HG03378 (cell line): ENCODE measurements at regions not wholly inside any gene's neighbourhood (a gene's known extent, or its start where the extent isn't known, plus 50 kb on each side); places are given as distances from the start of the nearest gene placed in this dataset.
A peak's percentile ranks its signal among the peaks of the same experiment; 100 is the strongest.

Experiments used
- ATAC-seq: cut with Tn5 transposase; IDR thresholded peaks from one replicate; pipeline ENCODE4 v1.9.1; 2021; ENCODE audit warnings: mild to moderate bottlenecking, moderate library complexity; ENCODE audit not compliant: unreplicated experiment

- ATAC-seq: peak; percentile 35
These were observed 162.6 kb upstream of the PLEKHG7 start for GRCh38 chr12:92539976-92540781.

- ATAC-seq: peak; percentile 53
These were observed 163.6 kb upstream of the PLEKHG7 start for GRCh38 chr12:92539110-92539749.

- ATAC-seq: no peak
These were observed 165.4 kb upstream of the PLEKHG7 start for GRCh38 chr12:92537290-92537960.

GRCh38 chr12:92535961-92536360 lies 166.8 kb upstream of the PLEKHG7 start:
- no peak for ATAC-seq

- no peak for ATAC-seq
These were observed 169.4 kb upstream of the PLEKHG7 start for GRCh38 chr12:92533280-92533890.

GRCh38 chr12:92530706-92531105 lies 172.1 kb upstream of the PLEKHG7 start:
- ATAC-seq: no peak

- peak; percentile 69 for ATAC-seq
These were observed 172.8 kb upstream of the PLEKHG7 start for GRCh38 chr12:92529944-92530343.

- no peak for ATAC-seq
These were observed 174.2 kb upstream of the PLEKHG7 start for GRCh38 chr12:92528586-92528985.

GRCh38 chr12:92528097-92528496 lies 174.7 kb upstream of the PLEKHG7 start:
- no peak for ATAC-seq

GRCh38 chr12:92524489-92524888 lies 178.3 kb upstream of the PLEKHG7 start:
- ATAC-seq: no peak

- ATAC-seq: no peak
These were observed 182.3 kb upstream of the PLEKHG7 start for GRCh38 chr12:92520511-92520910.

GRCh38 chr12:92519284-92519683 lies 183.5 kb upstream of the PLEKHG7 start:
- ATAC-seq: no peak

GRCh38 chr12:92518071-92518470 lies 184.7 kb upstream of the PLEKHG7 start:
- no peak for ATAC-seq

- ATAC-seq: no peak
These were observed 186.6 kb upstream of the PLEKHG7 start for GRCh38 chr12:92516277-92516600.

- ATAC-seq: no peak
These were observed 189.5 kb upstream of the PLEKHG7 start for GRCh38 chr12:92513231-92513730.

- ATAC-seq: no peak
These were observed 191.0 kb upstream of the PLEKHG7 start for GRCh38 chr12:92511786-92512185.

GRCh38 chr12:92509156-92509738 lies 193.5 kb upstream of the PLEKHG7 start:
- ATAC-seq: no peak

- ATAC-seq: no peak
These were observed 195.9 kb upstream of the PLEKHG7 start for GRCh38 chr12:92506891-92507290.

GRCh38 chr12:92506460-92506859 lies 196.3 kb upstream of the PLEKHG7 start:
- ATAC-seq: no peak

- no peak for ATAC-seq
These were observed 197.2 kb upstream of the PLEKHG7 start for GRCh38 chr12:92505254-92506231.
